ENCODE measurements at regions not wholly inside any gene's neighbourhood (a gene's known extent, or its start where the extent isn't known, plus 50 kb on each side); places are given as distances from the start of the nearest gene placed in this dataset.

- Histone ChIP-seq H3K9ac (ENCODE audit: insufficient read depth in 1 of 2, low read depth in 2 of 2, low read length in 2 of 2) (no peak overlapping the region), H2AFZ (ENCODE audit: low read depth, low read length) (peak overlapping the region; percentile 57), H3K36me3 (ENCODE audit: control insufficient read depth, insufficient read depth, low read length) (no peaks in the 10 kb centered on the region), H3K27ac (ENCODE audit: extremely low read depth, low read depth, low read length) (no peak overlapping the region), H3K4me1 (replicated peaks in 1 of 2; ENCODE audit: control insufficient read depth in 2 of 2, insufficient read depth in 2 of 2, low read length in 2 of 2) (peaks cover 29 to 37% of the 10 kb centered on the region in 2 experiments), H3K9me3 (replicated peaks; ENCODE audit: control insufficient read depth, insufficient read depth, low read depth, low read length) (no peaks in the 10 kb centered on the region), H3K4me3 (no peak overlapping the region), H3K27me3 (ENCODE audit: control insufficient read depth in 2 of 2, insufficient read depth in 2 of 2, low read length in 2 of 2) (no peaks in the 10 kb centered on the region), H3K79me2 (ENCODE audit: control insufficient read depth, insufficient read depth, low read length) (no peaks in the 10 kb centered on the region), H3K9me1 (ENCODE audit: control insufficient read depth, insufficient read depth, low read length) (no peaks in the 10 kb centered on the region), H3K4me2 (ENCODE audit: insufficient read depth, low read length) (no peak overlapping the region), H4K20me1 (replicated peaks; ENCODE audit: control insufficient read depth, insufficient read depth, low read length) (no peaks in the 10 kb centered on the region)
- in situ Hi-C loops (cut with MboI) (loop anchor here (25.0 kb wide), 1 partner anchor 164 kb away; no protein-coding TSS in a partner anchor), intact Hi-C loops (cut with micrococcal nuclease) (no loop called here)
- peak; percentile 32 for FAIRE-seq
- no TSS peak for BruUV-seq (replicated peaks)
- no peak for DNase-seq (ENCODE audit: extremely low read depth in 1 of 4, low spot score in 3 of 4)
- ChIA-PET POLR2A (interaction anchor here (1.2 kb wide), 1 partner anchor 8 kb away, joined by 4 read pairs; no protein-coding TSS in a partner anchor), CTCF (ENCODE audit: low intra/inter-chr PET ratio) (no interaction called here)
- WGBS (ENCODE audit: insufficient coverage, low coverage, missing lambda C conversion rate): 66% methylated on average over 8 of the region's 10 CpGs
- peak; percentile 5; the same call in 2 of the 3 replicates for ATAC-seq
- TF ChIP-seq ZNF707 (CRISPR knock-in tag; conservative IDR thresholded peaks at IDR 0.05) (no peak), PML (IDR thresholded peaks at IDR 0.05; ENCODE audit: low read length) (no peak), ATF3 (IDR thresholded peaks at IDR 0.05) (no peak), ATF3 (CRISPR knock-in tag; conservative IDR thresholded peaks at IDR 0.05) (no peak), KDM2B (CRISPR knock-in tag; IDR thresholded peaks at IDR 0.05) (no peak), ZNF431 (CRISPR knock-in tag; IDR thresholded peaks at IDR 0.05) (no peak), MBD2 (IDR thresholded peaks at IDR 0.05; ENCODE audit: borderline replicate concordance, low read depth) (no peak), RAD21 (CRISPR knock-in tag; conservative IDR thresholded peaks at IDR 0.05 in 1 of 2, IDR thresholded peaks at IDR 0.05 in 1 of 2) (no peak), HNRNPUL1 (IDR thresholded peaks at IDR 0.05; ENCODE audit: low read length) (no peak), ZBTB26 (CRISPR knock-in tag; IDR thresholded peaks at IDR 0.05) (peak; percentile 94), HBP1 (CRISPR knock-in tag; IDR thresholded peaks at IDR 0.05) (peak; percentile 90; the same call in 1 of the 2 replicates), ZNF609 (CRISPR knock-in tag; IDR thresholded peaks at IDR 0.05; ENCODE audit: borderline replicate concordance) (no peak), BHLHE40 (IDR thresholded peaks at IDR 0.05; ENCODE audit: low read length) (no peak)
Measured at GRCh38 chr1:54475946-54476516, 69.8 kb upstream of the SSBP3 start.

Data from K562 (cell line).